HepG2 (cell line): ENCODE measurements at regions not wholly inside any gene's neighbourhood (a gene's known extent, or its start where the extent isn't known, plus 50 kb on each side); places are given as distances from the start of the nearest gene placed in this dataset.

Experiments
- ATAC-seq: fragments of 200-7000 bp; cut with Tn5 transposase; 3 replicates; pipeline ENCODE4 v1.9.1; 2020; ENCODE audit warnings: mild to moderate bottlenecking, moderate library complexity
- BruUV-seq: library from RNA; stranded (reverse); fragments of 400-500 nt; replicated peaks from 2 replicates; lab custom pipeline; 2021; lab: Mats Ljungman, UMichigan
- CTCF ChIA-PET: fragments of 300-600 bp; formaldehyde crosslinking; extraction: SDS; loops from one replicate; lab custom pipeline; 2021; ENCODE audit warnings: low total read pairs, inconsistent platforms, low intra/inter-chr PET ratio; lab: Yijun Ruan, JAX
- POLR2A ChIA-PET: fragments of 350-600 bp; sonication (Branson Sonifier 250); formaldehyde crosslinking; loops from one replicate; lab custom pipeline; 2020; ENCODE audit warnings: antibody characterized with exemption, inconsistent platforms; lab: Yijun Ruan, JAX
- DNase-seq: peaks from one replicate; pipeline ENCODE4 v3.0.0-alpha.2; 2015; ENCODE audit warnings: low spot score
- FAIRE-seq: peaks from 3 replicates; lab custom pipeline; 2011; peaks lifted over from hg19 to GRCh38; lab: Jason Lieb, UNC
- H2AFZ ChIP-seq: one replicate; pipeline ENCODE4 v1.6.1; 2011; ENCODE audit warnings: low read length, inconsistent platforms
- H3K27ac ChIP-seq: fragments of 300-600 bp; 3 replicates; pipeline ENCODE4 v1.8.0; 2011; ENCODE audit warnings: mixed run types, mild to moderate bottlenecking, mixed read lengths, low read length, inconsistent platforms; ENCODE audit not compliant: insufficient read depth; ENCODE audit errors: extremely low read length
- H3K27me3 ChIP-seq, 2 experiments: fragments of 200-600 bp in 1 of 2; 2 replicates in 1 of 2; 3 replicates in 1 of 2; pipeline versions ENCODE4 v1.6.0 to v1.8.0; 2011; ENCODE audit warnings: low read length in 2 of 2, mild to moderate bottlenecking in 2 of 2, moderate library complexity in 2 of 2, inconsistent platforms in 1 of 2; ENCODE audit not compliant: insufficient read depth in 2 of 2, control insufficient read depth in 1 of 2
- H3K36me3 ChIP-seq, 2 experiments: fragments of 200-600 bp in 1 of 2; replicated peaks in 1 of 2; 2 replicates in 1 of 2; 3 replicates in 1 of 2; pipeline versions ENCODE4 v1.5.1 to v1.8.0; 2011; ENCODE audit warnings: low read length in 2 of 2, inconsistent platforms in 1 of 2; ENCODE audit not compliant: insufficient read depth in 2 of 2, control insufficient read depth in 1 of 2
- H3K4me1 ChIP-seq: 2 replicates; pipeline ENCODE4 v1.5.1; 2012; ENCODE audit warnings: low read length, inconsistent platforms; ENCODE audit not compliant: insufficient read depth
- H3K4me2 ChIP-seq: 2 replicates; pipeline ENCODE4 v1.6.0; 2011; ENCODE audit warnings: low read depth, low read length, inconsistent platforms
- H3K4me3 ChIP-seq, 3 experiments: fragments of 200-600 bp in 1 of 3; sonication (generic), shearing (Covaris generic) in 1 of 3; replicated peaks in 1 of 3; 2 replicates each; pipeline ENCODE4 v1.5.1; 2011 to 2016; ENCODE audit warnings: low read length in 3 of 3, inconsistent platforms in 2 of 3, low read depth in 2 of 3, mild to moderate bottlenecking in 2 of 3, control low read depth in 1 of 3, mixed read lengths in 1 of 3; ENCODE audit not compliant: insufficient read depth in 1 of 3
- H3K79me2 ChIP-seq: one replicate; pipeline ENCODE4 v1.6.1; 2011; ENCODE audit warnings: low read length, inconsistent platforms; ENCODE audit not compliant: insufficient read depth
- H3K9ac ChIP-seq: 2 replicates; pipeline ENCODE4 v1.6.0; 2011; ENCODE audit warnings: mild to moderate bottlenecking, low read depth, low read length, inconsistent platforms; ENCODE audit not compliant: insufficient read depth
- H3K9me3 ChIP-seq: 2 replicates; pipeline ENCODE4 v1.5.1; 2012; ENCODE audit warnings: mild to moderate bottlenecking, low read length
- H4K20me1 ChIP-seq: 2 replicates; pipeline ENCODE4 v1.6.0; 2011; ENCODE audit warnings: inconsistent platforms, mild to moderate bottlenecking, low read length, moderate library complexity; ENCODE audit not compliant: insufficient read depth
- FOSL2 ChIP-seq: sonication (generic); formaldehyde crosslinking; IDR thresholded peaks from 2 replicates; pipeline ENCODE4 v1.4.0; 2020; ENCODE audit warnings: missing genetic modification reagents
- FOXA1 ChIP-seq, 2 experiments: fragments of 450-650 bp in 1 of 2; sonication (generic) in 1 of 2; formaldehyde crosslinking in 1 of 2; IDR thresholded peaks; 2 replicates each; pipeline versions ENCODE4 v1.4.0 to v1.6.1; 2016 to 2020; ENCODE audit warnings: missing genetic modification reagents in 1 of 2
- GTF2F1 ChIP-seq: fragments of 150-350 bp; IDR thresholded peaks from 2 replicates; pipeline ENCODE4 v1.6.1; 2014; ENCODE audit warnings: low read length
- KLF15 ChIP-seq: sonication (generic); formaldehyde crosslinking; IDR thresholded peaks from 2 replicates; pipeline ENCODE4 v1.8.1; 2023; ENCODE audit warnings: borderline replicate concordance, mild to moderate bottlenecking, inconsistent platforms, missing genetic modification reagents, mixed read lengths
- LBX2 ChIP-seq: sonication (generic); formaldehyde crosslinking; IDR thresholded peaks from 2 replicates; pipeline ENCODE4 v1.5.0; 2020; ENCODE audit warnings: missing genetic modification reagents, mild to moderate bottlenecking, borderline replicate concordance
- MAFK ChIP-seq, 2 experiments: IDR thresholded peaks in 1 of 2; conservative IDR thresholded peaks in 1 of 2; 2 replicates each; pipeline ENCODE4 v1.6.1; 2011; ENCODE audit warnings: improper control_type of control experiment in 2 of 2, low read length in 2 of 2
- MTA1 ChIP-seq: sonication (generic); formaldehyde crosslinking; IDR thresholded peaks from 2 replicates; pipeline ENCODE4 v1.4.0; 2020; ENCODE audit warnings: missing genetic modification reagents, mild to moderate bottlenecking, borderline replicate concordance
- SYNCRIP ChIP-seq: fragments of 200-400 bp; formaldehyde crosslinking; IDR thresholded peaks from 2 replicates; pipeline ENCODE4 v1.6.1; 2018; ENCODE audit warnings: mild to moderate bottlenecking, low read depth, low read length; ENCODE audit not compliant: insufficient read depth
- THRA ChIP-seq: sonication (generic); formaldehyde crosslinking; IDR thresholded peaks from 2 replicates; pipeline ENCODE4 v1.4.0; 2020; ENCODE audit warnings: missing genetic modification reagents, borderline replicate concordance
- ZBTB10 ChIP-seq: sonication (generic); formaldehyde crosslinking; IDR thresholded peaks from 2 replicates; pipeline ENCODE4 v1.4.0; 2020; ENCODE audit warnings: missing genetic modification reagents, borderline replicate concordance
- ZBTB34 ChIP-seq: sonication (generic); formaldehyde crosslinking; IDR thresholded peaks from 2 replicates; pipeline ENCODE4 v1.8.0; 2022; ENCODE audit warnings: mild to moderate bottlenecking, missing genetic modification reagents
- ZNF292 ChIP-seq: sonication (generic); formaldehyde crosslinking; IDR thresholded peaks from 2 replicates; pipeline ENCODE4 v1.8.1; 2022; ENCODE audit warnings: mild to moderate bottlenecking, low read depth, missing genetic modification reagents, borderline replicate concordance
- ZNF703 ChIP-seq: sonication (generic); formaldehyde crosslinking; IDR thresholded peaks from 2 replicates; pipeline ENCODE4 v1.5.1; 2020; ENCODE audit warnings: missing genetic modification reagents, mild to moderate bottlenecking, moderate library complexity, borderline replicate concordance
- ZNF768 ChIP-seq: sonication (generic); formaldehyde crosslinking; IDR thresholded peaks from 2 replicates; pipeline ENCODE4 v1.4.0; 2020; ENCODE audit warnings: missing genetic modification reagents
- ZSCAN5A ChIP-seq: sonication (generic); formaldehyde crosslinking; IDR thresholded peaks from 2 replicates; pipeline ENCODE4 v1.8.0; 2022; ENCODE audit warnings: mild to moderate bottlenecking, missing genetic modification reagents, borderline replicate concordance
- WGBS: methylation state at CpG from one replicate; pipeline ENCODE4 v1.1.6; 2017; ENCODE audit warnings: low lambda C conversion rate; 5-methylcytosine and 5-hydroxymethylcytosine counted together
- in situ Hi-C: cut with HindIII; loops from 2 replicates; pipeline ENCODE4 v1.10.0; 2017; ENCODE audit warnings: low pct_unique_long_range_greater_than_20kb; ENCODE audit not compliant: extremely low pct_ligation_motif_present
- intact Hi-C: fragments of 100-400 bp; cut with micrococcal nuclease; formaldehyde crosslinking; loops from one replicate; pipeline ENCODE4 v1.10.0; 2022; ENCODE audit not compliant: unreplicated experiment

- no peak for TF ChIP-seq GTF2F1
Observed at GRCh38 chr13:104962411-104962810, 1573.1 kb downstream of the EFNB2 start (continued).

GRCh38 chr13:104961246-104961645 lies 1574.2 kb downstream of the EFNB2 start:
- Histone ChIP-seq H3K9me3 (peaks cover 51% of the 10 kb centered on the region), H3K27me3 (no peaks in the 10 kb centered on the region), H3K4me2 (no peak overlapping the region), H4K20me1 (no peaks in the 10 kb centered on the region), H3K79me2 (no peaks in the 10 kb centered on the region), H3K27ac (no peak overlapping the region), H3K9ac (no peak overlapping the region), H3K4me1 (no peaks in the 10 kb centered on the region), H2AFZ (no peak overlapping the region), H3K36me3 (no peaks in the 10 kb centered on the region), H3K4me3 (no peak overlapping the region)
- POLR2A ChIA-PET = no interaction called here
- in situ Hi-C loops (no loop called here), intact Hi-C loops (no loop called here)
- 20% methylated on average over 1 of the region's 6 CpGs for WGBS
- FAIRE-seq (no peak), DNase-seq (no peak), ATAC-seq (no peak)
- CTCF ChIA-PET = no interaction called here
- TF ChIP-seq THRA (no peak), SYNCRIP (no peak), ZBTB34 (CRISPR knock-in tag) (no peak), ZBTB10 (no peak), MTA1 (CRISPR knock-in tag) (no peak), KLF15 (CRISPR knock-in tag) (no peak), GTF2F1 (no peak), ZNF703 (CRISPR knock-in tag) (no peak), MAFK (conservative IDR thresholded peaks at IDR 0.05 in 1 of 2, IDR thresholded peaks at IDR 0.05 in 1 of 2; ENCODE audit: low read length in 2 of 2) (no peak), FOXA1 (IDR thresholded peaks at IDR 0.05) (no peak), FOXA1 (CRISPR knock-in tag; IDR thresholded peaks at IDR 0.05) (no peak), ZNF292 (CRISPR knock-in tag) (no peak), ZSCAN5A (CRISPR knock-in tag) (no peak), ZNF768 (CRISPR knock-in tag) (no peak), LBX2 (CRISPR knock-in tag) (no peak), FOSL2 (CRISPR knock-in tag) (no peak)
- BruUV-seq = no TSS peak
